ENCODE measurements at regions not wholly inside any gene's neighbourhood (a gene's known extent, or its start where the extent isn't known, plus 50 kb on each side); places are given as distances from the start of the nearest gene placed in this dataset.

- dilution Hi-C loops (cut with MboI; ENCODE audit: extremely low pct_ligation_motif_present, low sequenced_read_pairs) = no loop called here
- no peak overlapping the region for H3K27ac ChIP-seq (ENCODE audit: control insufficient read depth, insufficient read depth, low read length)
- FAIRE-seq = no peak
These were observed 332.1 kb downstream of the MCTP2 start for GRCh38 chr15:94563456-94563855.

DNA sequence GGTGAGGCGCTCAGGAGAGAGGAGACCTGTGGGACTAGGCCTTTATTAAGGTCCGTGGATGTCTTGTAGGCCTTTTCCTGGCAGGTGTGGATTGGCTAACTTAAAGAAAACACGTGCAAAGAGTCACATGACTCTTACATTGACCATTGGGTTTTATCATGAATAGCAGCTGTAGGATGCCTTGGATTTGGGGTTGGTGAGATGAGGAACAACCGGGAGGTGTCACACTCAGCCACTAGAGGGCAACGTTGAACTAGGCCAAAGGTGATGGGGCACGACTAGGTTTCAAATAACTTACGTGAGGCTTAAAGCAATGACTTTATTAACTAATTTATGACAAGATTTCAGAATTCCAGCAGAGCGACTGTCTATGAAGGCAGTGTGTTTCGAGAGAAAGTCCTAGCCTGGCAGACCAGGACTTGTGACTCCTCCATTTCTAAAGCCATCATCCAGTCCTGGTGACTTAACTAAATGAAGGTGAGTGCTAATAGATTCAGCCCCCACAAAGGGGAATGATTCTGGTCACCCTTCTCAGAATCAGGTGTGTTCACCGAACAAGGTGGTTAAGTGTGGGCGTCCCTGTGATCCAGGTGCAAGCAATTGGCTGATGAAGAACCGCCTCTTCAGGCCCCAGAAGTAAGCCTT is 345.6 kb downstream of the MCTP2 start:
- Histone ChIP-seq H3K4me1 (ENCODE audit: control insufficient read depth, extremely low read depth, insufficient read depth, low read length) (no peaks in the 10 kb centered on the region), H3K79me2 (ENCODE audit: control insufficient read depth, insufficient read depth, low read length) (no peaks in the 10 kb centered on the region), H3K27me3 (ENCODE audit: control insufficient read depth, extremely low read depth, insufficient read depth, low read length) (no peaks in the 10 kb centered on the region), H3K9me3 (ENCODE audit: control insufficient read depth, low read depth, low read length) (no peaks in the 10 kb centered on the region), H3K4me2 (ENCODE audit: control insufficient read depth, extremely low read depth, insufficient read depth, low read depth, low read length) (no peak overlapping the region), H3K36me3 (ENCODE audit: control insufficient read depth in 2 of 2, extremely low read depth in 1 of 2, insufficient read depth in 2 of 2, low read length in 2 of 2) (no peaks in the 10 kb centered on the region), H3K9me1 (ENCODE audit: control insufficient read depth, extremely low read depth, insufficient read depth, low read length) (no peaks in the 10 kb centered on the region), H3K4me3 (ENCODE audit: control insufficient read depth in 2 of 3, extremely low read depth in 1 of 3, insufficient read depth in 2 of 3, low read depth in 1 of 3, low read length in 3 of 3) (no peak overlapping the region), H3K9ac (ENCODE audit: control insufficient read depth, extremely low read depth, insufficient read depth, low read length) (no peak overlapping the region), H2AFZ (ENCODE audit: control insufficient read depth, low read length) (no peak overlapping the region), H4K20me1 (ENCODE audit: control insufficient read depth, extremely low read depth, insufficient read depth, low read length) (no peaks in the 10 kb centered on the region), H3K27ac (ENCODE audit: control insufficient read depth, insufficient read depth, low read length) (no peak overlapping the region)
- FAIRE-seq = peak; percentile 41
- dilution Hi-C loops (cut with MboI; ENCODE audit: extremely low pct_ligation_motif_present, low sequenced_read_pairs) = no loop called here
- DNase-seq (ENCODE audit: low read depth, low spot score) = no peak
- TF ChIP-seq CTCF (optimal IDR thresholded peaks at IDR 0.05 in 1 of 3, IDR thresholded peaks at IDR 0.05 in 1 of 3, conservative IDR thresholded peaks at IDR 0.05 in 1 of 3; ENCODE audit: extremely low read depth in 1 of 3, insufficient read depth in 2 of 3, low read length in 3 of 3) = peak; percentile 82 to 87 (median 83)
- no peak for TF ChIP-seq EZH2 (IDR thresholded peaks at IDR 0.05; ENCODE audit: low read length)

More at GRCh38 chr15:94563456-94563855, 332.1 kb downstream of the MCTP2 start:
- no peaks in the 10 kb centered on the region for H4K20me1 ChIP-seq (ENCODE audit: control insufficient read depth, extremely low read depth, insufficient read depth, low read length)
- no peaks in the 10 kb centered on the region for H3K9me3 ChIP-seq (ENCODE audit: control insufficient read depth, low read depth, low read length)
- H3K79me2 ChIP-seq (ENCODE audit: control insufficient read depth, insufficient read depth, low read length) = no peaks in the 10 kb centered on the region
- no peak overlapping the region for H3K9ac ChIP-seq (ENCODE audit: control insufficient read depth, extremely low read depth, insufficient read depth, low read length)
- H3K4me3 ChIP-seq (ENCODE audit: control insufficient read depth in 2 of 3, extremely low read depth in 1 of 3, insufficient read depth in 2 of 3, low read depth in 1 of 3, low read length in 3 of 3) = no peak overlapping the region
- H3K36me3 ChIP-seq (ENCODE audit: control insufficient read depth in 2 of 2, extremely low read depth in 1 of 2, insufficient read depth in 2 of 2, low read length in 2 of 2) = no peaks in the 10 kb centered on the region
- H3K9me1 ChIP-seq (ENCODE audit: control insufficient read depth, extremely low read depth, insufficient read depth, low read length) = no peaks in the 10 kb centered on the region
- TF ChIP-seq EZH2 (IDR thresholded peaks at IDR 0.05; ENCODE audit: low read length) = no peak
- no peak overlapping the region for H3K4me2 ChIP-seq (ENCODE audit: control insufficient read depth, extremely low read depth, insufficient read depth, low read depth, low read length)
- DNase-seq (ENCODE audit: low read depth, low spot score) = no peak
- H3K4me1 ChIP-seq (ENCODE audit: control insufficient read depth, extremely low read depth, insufficient read depth, low read length) = no peaks in the 10 kb centered on the region
- H3K27me3 ChIP-seq (ENCODE audit: control insufficient read depth, extremely low read depth, insufficient read depth, low read length) = no peaks in the 10 kb centered on the region
- H2AFZ ChIP-seq (ENCODE audit: control insufficient read depth, low read length) = no peak overlapping the region

- TF ChIP-seq CTCF (optimal IDR thresholded peaks at IDR 0.05 in 1 of 3, IDR thresholded peaks at IDR 0.05 in 1 of 3, conservative IDR thresholded peaks at IDR 0.05 in 1 of 3; ENCODE audit: extremely low read depth in 1 of 3, insufficient read depth in 2 of 3, low read length in 3 of 3) (no peak), EZH2 (IDR thresholded peaks at IDR 0.05; ENCODE audit: low read length) (no peak)
- dilution Hi-C loops (cut with MboI; ENCODE audit: extremely low pct_ligation_motif_present, low sequenced_read_pairs) = no loop called here
- FAIRE-seq (no peak), DNase-seq (ENCODE audit: low read depth, low spot score) (no peak)
- Histone ChIP-seq H2AFZ (ENCODE audit: control insufficient read depth, low read length) (no peak overlapping the region), H3K79me2 (ENCODE audit: control insufficient read depth, insufficient read depth, low read length) (no peaks in the 10 kb centered on the region), H3K4me2 (ENCODE audit: control insufficient read depth, extremely low read depth, insufficient read depth, low read depth, low read length) (no peak overlapping the region), H3K27me3 (ENCODE audit: control insufficient read depth, extremely low read depth, insufficient read depth, low read length) (no peaks in the 10 kb centered on the region), H3K4me3 (ENCODE audit: control insufficient read depth in 2 of 3, extremely low read depth in 1 of 3, insufficient read depth in 2 of 3, low read depth in 1 of 3, low read length in 3 of 3) (no peak overlapping the region), H3K9me1 (ENCODE audit: control insufficient read depth, extremely low read depth, insufficient read depth, low read length) (no peaks in the 10 kb centered on the region), H3K9ac (ENCODE audit: control insufficient read depth, extremely low read depth, insufficient read depth, low read length) (no peak overlapping the region), H3K27ac (ENCODE audit: control insufficient read depth, insufficient read depth, low read length) (no peak overlapping the region), H3K36me3 (ENCODE audit: control insufficient read depth in 2 of 2, extremely low read depth in 1 of 2, insufficient read depth in 2 of 2, low read length in 2 of 2) (no peaks in the 10 kb centered on the region), H3K4me1 (ENCODE audit: control insufficient read depth, extremely low read depth, insufficient read depth, low read length) (no peaks in the 10 kb centered on the region), H4K20me1 (ENCODE audit: control insufficient read depth, extremely low read depth, insufficient read depth, low read length) (no peaks in the 10 kb centered on the region), H3K9me3 (ENCODE audit: control insufficient read depth, low read depth, low read length) (no peaks in the 10 kb centered on the region)
These were observed 347.9 kb downstream of the MCTP2 start for GRCh38 chr15:94579286-94579685.

Measured in keratinocyte (primary cell).